ENCODE measurements at regions not wholly inside any gene's neighbourhood (a gene's known extent, or its start where the extent isn't known, plus 50 kb on each side); places are given as distances from the start of the nearest gene placed in this dataset.

DNA sequence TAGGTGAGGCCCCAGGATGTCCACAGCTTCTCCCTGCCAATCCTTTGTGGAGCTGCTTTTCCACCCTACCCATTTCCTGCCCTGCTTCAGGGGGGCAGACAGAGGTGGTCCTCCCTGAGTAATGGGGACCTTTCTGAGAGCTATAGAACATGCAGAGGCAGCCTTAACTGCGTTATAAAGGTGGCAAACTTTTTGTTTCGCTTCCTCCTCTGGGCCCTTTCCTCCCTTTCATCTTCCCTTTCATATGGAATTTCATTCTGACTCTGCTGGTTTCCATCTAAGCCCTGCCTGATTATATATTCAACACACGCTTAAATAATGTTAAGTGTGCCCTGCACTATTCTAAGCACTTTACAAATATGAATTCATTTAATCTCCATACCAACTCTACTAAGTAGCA, 169.3 kb upstream of the E2F8 start:
- no peaks in the 10 kb centered on the region for H3K36me3 ChIP-seq (ENCODE audit: control insufficient read depth, low read length)
- H3K4me2 ChIP-seq (ENCODE audit: low read length), result no peak overlapping the region
- H3K27me3 ChIP-seq (ENCODE audit: control insufficient read depth, low read length), result peaks cover 9% of the 10 kb centered on the region; the same call in 1 of the 2 replicates
- H3K27ac ChIP-seq (ENCODE audit: low read depth, low read length), result no peak overlapping the region
- no peaks in the 10 kb centered on the region for H3F3A ChIP-seq (ENCODE audit: control insufficient read depth, insufficient read depth)
- no peaks in the 10 kb centered on the region for H3K9me3 ChIP-seq (ENCODE audit: control insufficient read depth, insufficient read depth, low read length)
- no peaks in the 10 kb centered on the region for H4K20me1 ChIP-seq (ENCODE audit: control insufficient read depth, insufficient read depth, low read depth, low read length)
- no peak for TF ChIP-seq EZH2phosphoT487 (IDR thresholded peaks at IDR 0.05; ENCODE audit: borderline replicate concordance, low read length)
- TF ChIP-seq, protein P1, sequence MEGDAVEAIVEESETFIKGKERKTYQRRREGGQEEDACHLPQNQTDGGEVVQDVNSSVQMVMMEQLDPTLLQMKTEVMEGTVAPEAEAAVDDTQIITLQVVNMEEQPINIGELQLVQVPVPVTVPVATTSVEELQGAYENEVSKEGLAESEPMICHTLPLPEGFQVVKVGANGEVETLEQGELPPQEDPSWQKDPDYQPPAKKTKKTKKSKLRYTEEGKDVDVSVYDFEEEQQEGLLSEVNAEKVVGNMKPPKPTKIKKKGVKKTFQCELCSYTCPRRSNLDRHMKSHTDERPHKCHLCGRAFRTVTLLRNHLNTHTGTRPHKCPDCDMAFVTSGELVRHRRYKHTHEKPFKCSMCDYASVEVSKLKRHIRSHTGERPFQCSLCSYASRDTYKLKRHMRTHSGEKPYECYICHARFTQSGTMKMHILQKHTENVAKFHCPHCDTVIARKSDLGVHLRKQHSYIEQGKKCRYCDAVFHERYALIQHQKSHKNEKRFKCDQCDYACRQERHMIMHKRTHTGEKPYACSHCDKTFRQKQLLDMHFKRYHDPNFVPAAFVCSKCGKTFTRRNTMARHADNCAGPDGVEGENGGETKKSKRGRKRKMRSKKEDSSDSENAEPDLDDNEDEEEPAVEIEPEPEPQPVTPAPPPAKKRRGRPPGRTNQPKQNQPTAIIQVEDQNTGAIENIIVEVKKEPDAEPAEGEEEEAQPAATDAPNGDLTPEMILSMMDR (IDR thresholded peaks at IDR 0.05; ENCODE audit: low read depth, low read length, poor library complexity, severe bottlenecking), result no peak
- H3K9me2 ChIP-seq (replicated peaks; ENCODE audit: control insufficient read depth, low read length), result no peaks in the 10 kb centered on the region
- H3K79me2 ChIP-seq (ENCODE audit: control insufficient read depth, low read length), result no peaks in the 10 kb centered on the region
- H3K4me3 ChIP-seq (ENCODE audit: low read length), result no peak overlapping the region
- H3K4me1 ChIP-seq (ENCODE audit: control insufficient read depth, low read length), result no peaks in the 10 kb centered on the region

- no peaks in the 10 kb centered on the region for H3K4me1 ChIP-seq (ENCODE audit: control insufficient read depth, low read length)
- H3K36me3 ChIP-seq (ENCODE audit: control insufficient read depth, low read length), result no peaks in the 10 kb centered on the region
- H3K4me2 ChIP-seq (ENCODE audit: low read length), result no peak overlapping the region
- no peaks in the 10 kb centered on the region for H4K20me1 ChIP-seq (ENCODE audit: control insufficient read depth, insufficient read depth, low read depth, low read length)
- H3K27ac ChIP-seq (ENCODE audit: low read depth, low read length), result no peak overlapping the region
- H3K4me3 ChIP-seq (ENCODE audit: low read length), result no peak overlapping the region
- H3K79me2 ChIP-seq (ENCODE audit: control insufficient read depth, low read length), result no peaks in the 10 kb centered on the region
- H3K9me3 ChIP-seq (ENCODE audit: control insufficient read depth, insufficient read depth, low read length), result no peaks in the 10 kb centered on the region
- no peaks in the 10 kb centered on the region for H3F3A ChIP-seq (ENCODE audit: control insufficient read depth, insufficient read depth)
- H3K9me2 ChIP-seq (replicated peaks; ENCODE audit: control insufficient read depth, low read length), result no peaks in the 10 kb centered on the region
- no peak for TF ChIP-seq EZH2phosphoT487 (IDR thresholded peaks at IDR 0.05; ENCODE audit: borderline replicate concordance, low read length)
- TF ChIP-seq, protein P1 (IDR thresholded peaks at IDR 0.05; ENCODE audit: low read depth, low read length, poor library complexity, severe bottlenecking), result no peak
- peaks cover 9% of the 10 kb centered on the region; the same call in 1 of the 2 replicates for H3K27me3 ChIP-seq (ENCODE audit: control insufficient read depth, low read length)
Measured at GRCh38 chr11:19409307-19409706, 168.6 kb upstream of the E2F8 start.

DNA sequence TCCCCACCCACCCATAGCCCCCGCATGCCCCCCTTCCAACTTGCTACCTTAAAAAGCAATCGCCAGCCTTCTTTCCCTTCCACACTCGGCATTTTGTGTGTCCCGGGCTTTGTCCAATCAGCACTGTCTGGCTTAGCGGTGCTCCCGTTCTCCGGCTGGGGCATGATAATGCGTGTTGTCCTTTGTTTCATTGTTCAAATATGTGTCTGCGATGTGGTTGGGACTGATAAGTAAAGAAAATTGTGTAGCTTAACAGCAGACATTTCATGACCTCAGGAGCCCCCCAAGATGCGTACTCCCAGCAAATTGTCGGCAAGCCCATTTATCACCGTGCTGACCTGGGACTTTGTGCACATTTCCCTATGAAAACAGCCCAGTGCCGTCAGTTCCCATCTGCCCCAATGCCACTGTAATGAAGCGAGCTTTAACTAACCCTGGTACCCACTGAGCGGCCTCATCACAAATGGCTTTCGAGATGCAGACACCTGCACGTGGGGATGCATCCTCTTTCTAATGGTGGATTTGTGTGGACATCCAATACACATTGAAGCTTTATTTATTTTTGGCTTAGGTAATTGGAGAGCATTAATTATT, 167.0 kb upstream of the E2F8 start:
- no peaks in the 10 kb centered on the region for H3K9me2 ChIP-seq (replicated peaks; ENCODE audit: control insufficient read depth, low read length)
- no peaks in the 10 kb centered on the region for H3K36me3 ChIP-seq (ENCODE audit: control insufficient read depth, low read length)
- H4K20me1 ChIP-seq (ENCODE audit: control insufficient read depth, insufficient read depth, low read depth, low read length), result no peaks in the 10 kb centered on the region
- H3K4me2 ChIP-seq (ENCODE audit: low read length), result no peak overlapping the region
- H3K79me2 ChIP-seq (ENCODE audit: control insufficient read depth, low read length), result no peaks in the 10 kb centered on the region
- TF ChIP-seq, protein P1 (IDR thresholded peaks at IDR 0.05; ENCODE audit: low read depth, low read length, poor library complexity, severe bottlenecking), result no peak
- TF ChIP-seq EZH2phosphoT487 (IDR thresholded peaks at IDR 0.05; ENCODE audit: borderline replicate concordance, low read length), result no peak
- no peaks in the 10 kb centered on the region for H3K4me1 ChIP-seq (ENCODE audit: control insufficient read depth, low read length)
- no peak overlapping the region for H3K4me3 ChIP-seq (ENCODE audit: low read length)
- no peaks in the 10 kb centered on the region for H3K9me3 ChIP-seq (ENCODE audit: control insufficient read depth, insufficient read depth, low read length)
- no peaks in the 10 kb centered on the region for H3F3A ChIP-seq (ENCODE audit: control insufficient read depth, insufficient read depth)
- peaks cover 9% of the 10 kb centered on the region; the same call in 1 of the 2 replicates for H3K27me3 ChIP-seq (ENCODE audit: control insufficient read depth, low read length)
- no peak overlapping the region for H3K27ac ChIP-seq (ENCODE audit: low read depth, low read length)
